ENCODE measurements at regions not wholly inside any gene's neighbourhood (a gene's known extent, or its start where the extent isn't known, plus 50 kb on each side); places are given as distances from the start of the nearest gene placed in this dataset.
"Not testable (repeated sequence)": the region's sequence is repeated elsewhere in the genome, so short reads cannot be mapped to it uniquely, and the experiment has no call there.

- DNase-seq (ENCODE audit: low spot score): no peak
Measured at GRCh38 chr2:187684174-187684573, 129.9 kb upstream of the TFPI start.

- no peak for DNase-seq (ENCODE audit: low spot score)
Measured at GRCh38 chr2:187686416-187687024, 132.3 kb upstream of the TFPI start.

DNA sequence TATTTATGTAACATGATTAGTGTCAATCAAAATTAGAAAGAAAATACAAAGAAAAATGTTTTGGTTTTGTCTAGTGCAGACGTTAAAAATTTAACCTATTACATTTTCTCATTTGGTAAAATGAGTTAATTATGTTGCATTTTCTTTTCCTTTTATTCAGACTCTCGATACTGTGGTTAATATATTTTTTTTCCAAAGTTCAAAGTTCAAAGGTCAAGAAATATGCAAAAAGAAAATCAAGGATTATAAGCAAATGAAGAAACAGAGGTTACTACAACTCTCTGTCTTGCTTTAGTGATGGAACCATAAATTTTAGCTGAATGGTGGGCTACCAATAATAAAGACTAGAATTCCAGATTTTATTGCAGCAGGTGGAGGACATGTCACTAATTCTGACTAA lies 133.3 kb upstream of the TFPI start:
- DNase-seq (ENCODE audit: low spot score): no peak

DNA sequence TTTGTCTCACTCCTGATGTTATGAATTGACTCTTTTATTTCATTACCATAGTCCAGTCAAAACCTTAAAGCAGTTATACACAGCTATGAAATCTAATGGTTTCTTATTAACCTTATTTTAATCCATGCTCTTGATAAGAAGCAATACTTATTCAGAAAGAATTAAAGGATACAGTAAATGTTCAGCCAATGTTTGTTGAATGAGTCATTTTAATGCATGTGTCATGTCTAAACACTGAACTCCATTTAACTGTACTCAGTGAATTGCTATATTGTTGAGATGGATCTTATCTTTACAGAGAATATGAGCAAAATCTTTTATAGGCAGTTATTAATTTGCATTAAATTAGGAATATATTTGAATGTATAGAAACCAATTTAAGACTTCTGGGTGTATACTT lies 135.1 kb upstream of the TFPI start:
- no peak for DNase-seq (ENCODE audit: low spot score)

DNA sequence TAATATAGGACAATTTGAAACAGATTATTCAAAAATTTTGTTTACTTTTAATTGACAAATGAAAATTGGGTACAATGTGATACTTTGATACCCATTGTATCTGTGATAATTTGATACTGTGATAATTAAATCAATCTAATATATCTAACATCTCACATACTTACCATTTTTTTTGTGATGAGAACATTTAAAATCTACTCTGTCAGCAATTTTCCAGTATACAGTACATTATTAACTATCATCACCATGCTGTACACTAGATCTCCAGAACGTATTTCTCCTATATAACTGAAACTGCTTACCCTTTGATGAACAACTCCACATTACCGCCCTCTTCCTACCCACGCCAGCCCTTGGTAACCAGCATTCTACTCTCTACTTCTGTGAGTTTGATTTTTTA lies 139.7 kb upstream of the TFPI start:
- DNase-seq (ENCODE audit: low spot score): no peak

DNA sequence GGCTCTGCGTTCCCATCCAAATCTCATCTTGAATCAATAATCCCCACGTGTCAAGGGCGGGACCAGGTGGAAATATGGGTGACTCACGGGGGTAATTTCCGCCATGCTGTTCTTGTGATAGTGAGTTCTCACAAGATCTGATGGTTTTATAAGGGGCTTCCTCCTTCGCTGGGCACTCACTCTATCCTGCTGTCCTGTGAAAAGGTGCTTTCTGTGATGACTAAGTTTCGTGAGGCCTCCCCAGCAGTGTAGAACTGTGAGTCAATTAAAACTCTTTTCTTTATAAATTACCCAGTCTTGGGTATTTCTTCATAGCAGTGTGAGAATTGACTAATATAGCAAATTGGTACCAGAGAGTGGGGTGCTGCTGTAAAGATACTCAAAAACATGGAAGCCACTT lies 142.4 kb upstream of the TFPI start:
- DNase-seq (ENCODE audit: low spot score): not testable (repeated sequence)

DNA sequence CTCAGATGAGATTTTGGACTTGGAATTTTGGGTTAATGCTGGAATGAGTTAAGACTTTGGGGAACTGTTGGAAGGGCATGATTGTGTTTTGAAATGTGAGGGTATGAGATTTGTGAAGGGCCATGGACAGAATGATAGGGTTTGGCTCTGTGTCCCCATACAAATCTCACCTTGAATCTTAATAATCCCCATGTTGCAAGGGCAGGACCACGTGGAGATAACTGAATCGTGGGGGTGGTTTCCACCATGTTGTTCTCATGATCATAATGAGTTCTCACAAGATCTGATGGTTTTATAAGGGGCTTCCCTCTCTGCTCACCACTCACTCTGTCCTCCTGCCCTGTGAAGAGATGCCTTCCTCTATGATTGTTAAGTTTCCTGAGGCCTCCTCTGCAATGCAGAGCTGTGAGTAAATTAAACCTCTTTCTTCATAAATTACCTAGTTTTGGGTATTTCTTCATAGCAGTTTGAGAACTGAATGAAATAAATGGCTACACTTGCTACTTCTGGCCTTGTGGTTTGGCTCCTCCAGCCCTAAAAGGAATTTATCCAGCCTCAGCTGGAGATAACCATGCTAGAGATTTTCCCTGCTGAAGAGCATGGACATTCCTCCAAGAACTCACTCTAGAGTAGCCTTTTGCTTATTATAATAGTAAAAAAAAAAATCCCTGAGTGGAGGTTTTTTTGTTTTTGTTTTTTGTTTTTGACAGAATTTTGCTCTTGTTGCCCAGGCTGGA lies 144.3 kb upstream of the TFPI start:
- DNase-seq (ENCODE audit: low spot score): no peak

DNA sequence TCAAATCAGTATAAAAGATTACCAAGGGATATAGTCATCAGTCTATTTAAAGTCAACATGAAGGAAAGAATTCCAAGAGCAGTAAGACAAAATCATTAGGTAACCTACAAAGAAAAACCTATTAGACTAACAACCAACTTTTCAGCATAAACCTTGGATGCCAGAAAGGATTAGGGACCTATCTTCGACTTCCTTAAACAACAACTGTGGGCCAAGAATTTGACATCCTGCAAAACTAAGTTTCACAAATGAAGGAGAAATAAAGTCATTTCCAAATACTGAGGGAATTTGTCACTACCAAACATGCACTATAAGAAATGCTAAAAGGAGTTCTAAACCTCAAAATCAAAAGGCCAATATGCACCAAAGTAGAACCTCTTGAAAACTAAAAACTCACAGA lies 147.9 kb upstream of the TFPI start:
- no peak for DNase-seq (ENCODE audit: low spot score)

- no peak for DNase-seq (ENCODE audit: low spot score)
Measured at GRCh38 chr2:187708272-187708671, 154.0 kb upstream of the TFPI start.

GRCh38 chr2:187709065-187709464 lies 154.8 kb upstream of the TFPI start:
- DNase-seq (ENCODE audit: low spot score): no peak

DNA sequence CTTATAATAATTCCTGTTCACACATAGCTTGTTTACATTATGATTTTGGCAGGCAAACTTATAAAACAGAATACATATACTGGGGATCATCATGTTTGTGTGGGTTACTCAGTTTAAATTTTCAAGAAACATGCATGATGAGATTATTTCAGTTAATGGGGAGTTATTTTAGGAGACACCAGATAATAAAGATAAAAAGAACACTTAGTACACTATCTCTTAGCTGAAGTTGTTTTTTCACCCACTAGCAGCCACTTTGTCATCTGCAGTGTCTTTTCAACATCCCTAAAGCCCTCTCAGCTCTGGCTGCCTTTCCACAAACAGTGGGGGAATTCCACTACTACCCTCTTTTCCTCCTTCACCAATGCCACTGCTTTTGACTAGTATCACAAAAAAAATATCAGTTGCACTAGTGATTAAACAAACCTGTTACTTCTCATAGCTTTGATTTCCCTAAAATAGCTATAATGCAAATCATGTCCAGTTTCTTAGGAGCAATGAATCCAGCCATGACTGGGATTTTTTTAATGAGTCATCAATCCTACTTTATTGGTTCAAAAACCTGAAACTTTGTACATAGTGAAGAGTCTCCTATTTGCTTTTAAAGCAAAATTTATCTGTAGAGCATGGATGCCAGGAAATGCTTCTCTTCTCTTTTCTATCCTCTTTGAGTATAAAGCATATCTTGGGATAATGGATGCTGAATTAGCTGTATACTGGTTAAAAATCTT lies 156.7 kb upstream of the TFPI start:
- DNase-seq (ENCODE audit: low spot score): no peak

DNA sequence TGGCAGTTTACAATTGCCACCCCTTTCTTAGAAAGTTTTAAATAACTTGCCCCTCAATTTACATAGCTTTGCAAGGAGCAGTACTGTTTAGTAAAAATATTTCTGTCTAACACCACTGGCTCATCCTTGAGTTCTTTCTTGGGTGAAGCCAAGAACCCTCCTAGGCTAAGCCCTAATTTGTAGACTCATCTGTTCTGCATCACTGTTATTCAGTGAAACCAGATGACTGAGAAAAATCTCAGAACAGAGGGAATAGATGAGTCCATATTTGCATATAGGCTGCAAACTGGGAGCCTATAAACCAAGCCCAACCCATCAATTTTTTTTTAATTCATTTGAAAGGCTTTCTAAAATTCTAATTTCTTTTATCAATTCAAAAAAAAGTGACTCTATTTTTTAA lies 161.4 kb upstream of the TFPI start:
- DNase-seq (ENCODE audit: low spot score): no peak

GRCh38 chr2:187716301-187716700 lies 162.1 kb upstream of the TFPI start:
- DNase-seq (ENCODE audit: low spot score): no peak

DNA sequence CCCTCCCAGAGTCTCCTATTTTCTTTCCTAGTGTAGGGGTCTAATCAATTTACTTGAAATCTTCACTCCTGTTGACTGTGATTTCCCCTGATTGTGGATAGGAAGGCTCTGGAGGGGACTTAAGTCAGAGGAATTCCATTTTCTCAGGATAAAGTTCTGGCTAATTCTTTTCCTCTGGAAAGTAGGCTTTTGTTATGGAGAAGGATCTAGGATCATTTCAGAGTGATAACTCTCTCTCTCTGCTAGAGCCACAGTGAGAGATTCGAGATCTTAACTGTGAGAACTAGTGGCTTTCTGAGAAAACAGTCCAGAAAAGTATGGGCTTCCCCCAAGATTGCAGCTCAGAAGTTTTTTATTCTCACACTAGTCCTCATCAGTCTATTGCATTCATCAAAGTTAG lies 163.9 kb upstream of the TFPI start:
- no peak for DNase-seq (ENCODE audit: low spot score)

DNA sequence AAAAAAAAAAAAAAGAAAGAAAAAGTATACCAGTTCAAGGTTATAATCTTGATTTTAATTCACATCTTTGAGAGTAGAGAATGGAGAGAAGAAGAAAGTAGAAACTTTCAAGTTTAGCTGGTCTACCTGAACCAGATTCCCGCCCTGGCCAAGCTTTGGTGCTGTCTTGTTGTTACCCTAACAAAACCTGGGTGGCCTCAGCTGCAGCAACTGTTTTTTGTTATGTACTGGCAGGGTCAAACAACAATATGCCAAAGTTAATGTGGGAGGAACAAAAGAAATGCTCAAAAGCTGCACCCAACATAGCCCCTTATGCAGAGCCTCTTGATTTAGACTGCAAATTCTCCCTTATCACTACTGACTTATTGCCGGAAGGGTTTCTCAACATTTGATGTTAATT lies 165.3 kb upstream of the TFPI start:
- no peak for DNase-seq (ENCODE audit: low spot score)

DNA sequence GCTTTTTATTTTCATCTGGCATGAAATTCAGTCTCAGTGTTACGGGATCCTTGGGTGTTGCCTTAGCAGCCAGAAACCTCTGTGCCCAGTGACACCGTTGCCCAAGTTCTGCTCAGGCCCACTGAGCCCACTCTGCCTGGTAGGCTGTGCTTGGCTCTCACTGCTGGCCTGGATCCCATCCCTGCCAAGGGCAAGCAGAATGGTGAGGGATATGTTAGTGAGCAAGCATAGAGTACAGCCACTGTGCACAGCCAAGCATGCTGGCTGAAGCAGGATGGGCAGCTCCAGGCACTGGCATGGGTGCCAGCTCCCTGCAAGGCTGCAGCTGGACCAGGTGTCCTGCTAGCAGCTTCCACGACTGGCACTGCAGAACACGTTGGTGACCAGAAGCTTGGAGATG lies 194.7 kb upstream of the TFPI start:
- no peak for DNase-seq (ENCODE audit: low spot score)

- no peak for DNase-seq (ENCODE audit: low spot score)
Measured at GRCh38 chr2:187749804-187750431, 195.7 kb upstream of the TFPI start.

DNA sequence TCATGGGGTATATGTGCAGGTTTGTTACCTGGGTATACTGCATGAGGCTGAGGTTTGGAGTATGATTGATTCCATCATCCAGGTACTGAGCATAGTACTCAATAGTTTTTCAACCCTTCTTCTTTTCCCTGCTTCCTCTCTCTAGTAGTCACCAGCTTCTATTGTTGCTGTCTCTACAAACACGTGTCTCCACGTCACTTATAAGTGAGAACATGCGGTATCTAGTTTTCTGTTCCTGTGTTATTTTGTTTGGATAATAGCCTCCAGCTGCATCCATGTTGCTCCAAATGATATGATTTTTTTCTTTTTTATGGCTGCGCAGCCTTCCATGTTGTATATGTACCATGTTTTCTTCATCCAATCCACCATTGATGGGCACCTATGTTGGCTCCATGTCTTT lies 214.8 kb upstream of the TFPI start:
- no peak for DNase-seq (ENCODE audit: low spot score)

- DNase-seq (ENCODE audit: low spot score): no peak
Measured at GRCh38 chr2:187769437-187769836, 215.2 kb upstream of the TFPI start.

GRCh38 chr2:187774551-187775071 lies 220.4 kb upstream of the TFPI start:
- no peak for DNase-seq (ENCODE audit: low spot score)

DNA sequence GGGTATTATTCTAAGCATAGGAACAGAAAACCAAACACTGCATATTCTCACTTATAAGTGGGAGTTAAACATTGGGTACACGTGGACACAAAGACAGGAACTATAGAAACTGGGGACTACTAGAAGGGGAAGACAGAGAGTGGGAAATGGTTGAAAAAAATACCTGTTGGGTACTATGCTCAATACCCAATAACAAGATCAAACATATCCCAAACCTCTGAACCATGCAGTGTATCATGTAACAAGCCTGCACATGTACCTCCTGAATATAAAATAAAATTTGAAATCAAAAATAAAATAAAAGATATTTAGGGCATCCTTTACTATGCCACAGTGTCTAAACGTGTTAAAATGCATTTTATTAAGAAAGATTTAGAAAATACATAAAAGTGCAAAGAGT lies 221.0 kb upstream of the TFPI start:
- DNase-seq (ENCODE audit: low spot score): no peak

- no peak for DNase-seq (ENCODE audit: low spot score)
Measured at GRCh38 chr2:187775651-187776050, 221.4 kb upstream of the TFPI start.

- DNase-seq (ENCODE audit: low spot score): no peak
Measured at GRCh38 chr2:187782301-187782700, 228.1 kb upstream of the TFPI start.

Measured in hematopoietic multipotent progenitor cell treated with erythropoietin and hydrocortisone succinate and interleukin-3 and kit ligand, for 15 days (in vitro differentiated cells).